ENCODE measurements at regions not wholly inside any gene's neighbourhood (a gene's known extent, or its start where the extent isn't known, plus 50 kb on each side); places are given as distances from the start of the nearest gene placed in this dataset.

- H3K27ac Mint-ChIP-seq (ENCODE audit: unreplicated experiment): no peak overlapping the region
- H3K4me1 Mint-ChIP-seq (ENCODE audit: unreplicated experiment): no peaks in the 10 kb centered on the region
- peaks cover 7% of the 10 kb centered on the region for H3K27me3 Mint-ChIP-seq (ENCODE audit: unreplicated experiment)
- no peaks in the 10 kb centered on the region for H3K9me3 Mint-ChIP-seq (ENCODE audit: unreplicated experiment)
- TF ChIP-seq CTCF (IDR thresholded peaks at IDR 0.05; ENCODE audit: unreplicated experiment): no peak
- H3K36me3 Mint-ChIP-seq (ENCODE audit: low read depth, unreplicated experiment): no peaks in the 10 kb centered on the region
- no peak overlapping the region for H3K4me3 Mint-ChIP-seq (ENCODE audit: unreplicated experiment)
- DNase-seq (ENCODE audit: low spot score): no peak
Measured at GRCh38 chr9:134989206-134990065, 71.7 kb upstream of the FCN1 start.

- no peaks in the 10 kb centered on the region for H3K4me1 Mint-ChIP-seq (ENCODE audit: unreplicated experiment)
- H3K36me3 Mint-ChIP-seq (ENCODE audit: low read depth, unreplicated experiment): peaks cover 5% of the 10 kb centered on the region
- no peaks in the 10 kb centered on the region for H3K9me3 Mint-ChIP-seq (ENCODE audit: unreplicated experiment)
- TF ChIP-seq CTCF (IDR thresholded peaks at IDR 0.05; ENCODE audit: unreplicated experiment): no peak
- H3K4me3 Mint-ChIP-seq (ENCODE audit: unreplicated experiment): no peak overlapping the region
- DNase-seq (ENCODE audit: low spot score): no peak
- H3K27me3 Mint-ChIP-seq (ENCODE audit: unreplicated experiment): peaks cover 17% of the 10 kb centered on the region
- no peak overlapping the region for H3K27ac Mint-ChIP-seq (ENCODE audit: unreplicated experiment)
Measured at GRCh38 chr9:134991808-134992754, 74.4 kb upstream of the FCN1 start.

- DNase-seq (ENCODE audit: low spot score): no peak
- no peak overlapping the region for H3K27ac Mint-ChIP-seq (ENCODE audit: unreplicated experiment)
- H3K27me3 Mint-ChIP-seq (ENCODE audit: unreplicated experiment): peaks cover 14% of the 10 kb centered on the region
- peaks cover 7% of the 10 kb centered on the region for H3K36me3 Mint-ChIP-seq (ENCODE audit: low read depth, unreplicated experiment)
- H3K9me3 Mint-ChIP-seq (ENCODE audit: unreplicated experiment): no peaks in the 10 kb centered on the region
- TF ChIP-seq CTCF (IDR thresholded peaks at IDR 0.05; ENCODE audit: unreplicated experiment): no peak
- H3K4me1 Mint-ChIP-seq (ENCODE audit: unreplicated experiment): no peaks in the 10 kb centered on the region
- no peak overlapping the region for H3K4me3 Mint-ChIP-seq (ENCODE audit: unreplicated experiment)
Measured at GRCh38 chr9:134992755-134993124, 75.0 kb upstream of the FCN1 start.

GRCh38 chr9:134993416-134993815 lies 75.7 kb upstream of the FCN1 start:
- Mint-ChIP-seq H3K4me1 (ENCODE audit: unreplicated experiment) (no peaks in the 10 kb centered on the region), H3K27me3 (ENCODE audit: unreplicated experiment) (peaks cover 14% of the 10 kb centered on the region), H3K36me3 (ENCODE audit: low read depth, unreplicated experiment) (peaks cover 9% of the 10 kb centered on the region), H3K9me3 (ENCODE audit: unreplicated experiment) (no peaks in the 10 kb centered on the region), H3K4me3 (ENCODE audit: unreplicated experiment) (no peak overlapping the region), H3K27ac (ENCODE audit: unreplicated experiment) (no peak overlapping the region)
- no peak for DNase-seq (ENCODE audit: low spot score)
- TF ChIP-seq CTCF (IDR thresholded peaks at IDR 0.05; ENCODE audit: unreplicated experiment): no peak

Data from endothelial cell (in vitro differentiated cells).